Brain microvascular endothelial cell (primary cell): ENCODE measurements at regions not wholly inside any gene's neighbourhood (a gene's known extent, or its start where the extent isn't known, plus 50 kb on each side); places are given as distances from the start of the nearest gene placed in this dataset.

Experiments used
- DNase-seq: peaks from one replicate; pipeline ENCODE4 v3.0.0-alpha.2; 2020
- H3K27ac ChIP-seq: fragments of 250-450 bp; sonication (Bioruptor Pico); 2 replicates; pipeline ENCODE4 v1.5.1; 2020; ENCODE audit warnings: mild to moderate bottlenecking, moderate library complexity
- H3K27me3 ChIP-seq: fragments of 250-450 bp; sonication (Bioruptor Pico); replicated peaks from 2 replicates; pipeline ENCODE4 v1.5.1; 2020; ENCODE audit warnings: mild to moderate bottlenecking
- H3K36me3 ChIP-seq: fragments of 250-450 bp; sonication (Bioruptor Pico); replicated peaks from 2 replicates; pipeline ENCODE4 v1.5.1; 2020; ENCODE audit warnings: mild to moderate bottlenecking
- H3K4me3 ChIP-seq: 2 replicates; pipeline ENCODE4 v1.5.1; 2011; ENCODE audit warnings: low read depth, mild to moderate bottlenecking, control low read depth, low read length, moderate library complexity
- CTCF ChIP-seq: IDR thresholded peaks from 2 replicates; pipeline ENCODE4 v1.5.1; 2011; ENCODE audit warnings: low read depth, mild to moderate bottlenecking, moderate library complexity, low read length, control low read depth, inconsistent platforms; ENCODE audit errors: missing control alignments
- in situ Hi-C: cut with HindIII; loops from 2 replicates; pipeline ENCODE4 v1.10.0; 2017; ENCODE audit warnings: low sequenced_read_pairs, low pct_ligation_motif_present

- H3K27ac ChIP-seq, result no peak overlapping the region
- TF ChIP-seq CTCF, result no peak
- DNase-seq, result no peak
- H3K27me3 ChIP-seq, result no peaks in the 10 kb centered on the region
- H3K4me3 ChIP-seq, result no peak overlapping the region
- in situ Hi-C loops, result no loop called here
- no peaks in the 10 kb centered on the region for H3K36me3 ChIP-seq
Measured at GRCh38 chr9:660227-660626, 181.3 kb upstream of the DMRT1 start.

- H3K27me3 ChIP-seq, result no peaks in the 10 kb centered on the region
- no peaks in the 10 kb centered on the region for H3K36me3 ChIP-seq
- H3K27ac ChIP-seq, result no peak overlapping the region
- no peak overlapping the region for H3K4me3 ChIP-seq
- no peak for TF ChIP-seq CTCF
- DNase-seq, result no peak
- in situ Hi-C loops, result no loop called here
Measured at GRCh38 chr9:663541-663940, 178.0 kb upstream of the DMRT1 start.

- no peak overlapping the region for H3K27ac ChIP-seq
- H3K27me3 ChIP-seq, result no peaks in the 10 kb centered on the region
- no peak for TF ChIP-seq CTCF
- in situ Hi-C loops, result no loop called here
- H3K36me3 ChIP-seq, result no peaks in the 10 kb centered on the region
- no peak overlapping the region for H3K4me3 ChIP-seq
- no peak for DNase-seq
Measured at GRCh38 chr9:665296-665695, 176.2 kb upstream of the DMRT1 start.

GRCh38 chr9:671997-672396, 169.5 kb upstream of the DMRT1 start:
- in situ Hi-C loops, result no loop called here
- DNase-seq, result no peak
- Histone ChIP-seq H3K4me3 (no peak overlapping the region), H3K27me3 (no peaks in the 10 kb centered on the region), H3K27ac (no peak overlapping the region), H3K36me3 (no peaks in the 10 kb centered on the region)
- TF ChIP-seq CTCF, result no peak

GRCh38 chr9:672851-673250, 168.6 kb upstream of the DMRT1 start:
- in situ Hi-C loops, result no loop called here
- TF ChIP-seq CTCF, result no peak
- Histone ChIP-seq H3K4me3 (no peak overlapping the region), H3K36me3 (no peaks in the 10 kb centered on the region), H3K27ac (no peak overlapping the region), H3K27me3 (no peaks in the 10 kb centered on the region)
- DNase-seq, result no peak

GRCh38 chr9:673264-673965, 168.1 kb upstream of the DMRT1 start:
- Histone ChIP-seq H3K27ac (no peak overlapping the region), H3K27me3 (no peaks in the 10 kb centered on the region), H3K4me3 (no peak overlapping the region), H3K36me3 (no peaks in the 10 kb centered on the region)
- DNase-seq, result no peak
- no peak for TF ChIP-seq CTCF
- in situ Hi-C loops, result no loop called here
